ENCODE measurements at regions not wholly inside any gene's neighbourhood (a gene's known extent, or its start where the extent isn't known, plus 50 kb on each side); places are given as distances from the start of the nearest gene placed in this dataset.

DNA sequence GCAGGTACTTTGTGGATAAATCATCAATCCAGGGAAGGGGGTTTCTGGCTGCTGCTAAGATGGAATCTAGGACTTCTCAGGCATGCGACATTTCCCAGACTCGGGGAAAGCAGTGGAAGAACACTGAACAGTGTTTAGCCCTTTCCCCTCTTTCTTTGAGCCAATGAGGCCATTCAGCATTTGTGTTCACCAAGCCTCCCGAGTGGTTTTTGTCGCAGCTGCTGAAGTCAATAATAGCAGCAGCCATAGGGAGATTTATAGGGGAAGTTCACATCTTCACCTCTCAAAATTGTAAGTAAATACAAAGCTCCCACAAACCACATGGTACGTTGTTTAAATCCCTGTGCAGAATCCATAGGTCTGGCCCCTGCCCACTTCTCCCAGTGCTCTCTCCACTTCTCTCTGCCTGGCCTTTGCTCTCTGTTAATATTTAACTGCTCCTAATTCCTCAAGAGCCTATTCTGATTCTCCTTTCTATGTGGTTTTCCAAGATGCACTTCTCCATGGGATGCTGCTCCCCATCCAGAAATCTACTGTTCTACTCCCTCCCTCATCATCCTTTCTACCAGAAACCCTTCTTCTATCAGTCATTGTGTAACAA, 230.7 kb downstream of the SHQ1 start:
- no peak overlapping the region for H3K4me3 ChIP-seq
- no peaks in the 10 kb centered on the region for H3K36me3 ChIP-seq (replicated peaks; ENCODE audit: insufficient read depth, low read depth)
- no peak overlapping the region for H3K4me2 ChIP-seq
- no peaks in the 10 kb centered on the region for H3K9me2 ChIP-seq (replicated peaks; ENCODE audit: insufficient read depth)
- no peaks in the 10 kb centered on the region for H4K20me1 ChIP-seq (ENCODE audit: insufficient read depth, poor library complexity, severe bottlenecking)
- no peak overlapping the region for H2AFZ ChIP-seq
- TF ChIP-seq EZH2 (IDR thresholded peaks at IDR 0.05; ENCODE audit: borderline replicate concordance) (no peak), EZH2phosphoT487 (IDR thresholded peaks at IDR 0.05; ENCODE audit: low read depth, severe bottlenecking, unreplicated experiment) (no peak), CTCF (IDR thresholded peaks at IDR 0.05; ENCODE audit: poor library complexity) (no peak)
- peak overlapping the region; percentile 31 for H3K27ac ChIP-seq
- H3K4me1 ChIP-seq (ENCODE audit: insufficient read depth), result no peaks in the 10 kb centered on the region
- no peaks in the 10 kb centered on the region for H3K9me3 ChIP-seq (ENCODE audit: low read depth)
- no peaks in the 10 kb centered on the region for H3K27me3 ChIP-seq
- no peaks in the 10 kb centered on the region for H3K79me2 ChIP-seq
- DNase-seq (ENCODE audit: low spot score), result no peak
- 34% methylated on average over 5 of the region's 5 CpGs for WGBS (ENCODE audit: low lambda C conversion rate, missing lambda C conversion rate)

DNA sequence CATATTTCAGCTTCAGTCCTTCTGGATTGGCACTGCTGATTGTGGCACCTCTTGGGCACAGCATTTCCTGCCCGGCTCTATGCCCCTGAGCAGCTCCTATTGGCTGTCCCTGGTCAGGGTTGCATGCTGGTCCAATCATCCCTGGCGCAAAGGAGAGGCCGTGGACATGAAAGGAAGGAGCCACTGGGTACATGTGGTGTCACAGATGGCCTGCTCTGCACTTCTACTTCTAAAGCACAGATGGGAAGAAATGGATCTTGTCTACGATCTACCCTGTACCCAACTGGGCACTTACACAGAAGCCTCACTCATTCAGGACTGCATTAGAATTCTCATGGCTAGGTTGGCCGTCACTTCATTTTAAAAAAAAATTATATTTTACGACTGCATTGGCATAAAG, 232.5 kb downstream of the SHQ1 start:
- Histone ChIP-seq H3K36me3 (replicated peaks; ENCODE audit: insufficient read depth, low read depth) (no peaks in the 10 kb centered on the region), H3K4me3 (no peak overlapping the region), H3K4me2 (no peak overlapping the region), H3K27me3 (no peaks in the 10 kb centered on the region), H3K9me3 (ENCODE audit: low read depth) (no peaks in the 10 kb centered on the region), H3K9me2 (replicated peaks; ENCODE audit: insufficient read depth) (no peaks in the 10 kb centered on the region), H4K20me1 (ENCODE audit: insufficient read depth, poor library complexity, severe bottlenecking) (no peaks in the 10 kb centered on the region), H3K4me1 (ENCODE audit: insufficient read depth) (no peaks in the 10 kb centered on the region), H2AFZ (no peak overlapping the region), H3K79me2 (no peaks in the 10 kb centered on the region), H3K27ac (peak overlapping the region; percentile 10)
- WGBS (ENCODE audit: low lambda C conversion rate, missing lambda C conversion rate), result 94% methylated on average over 6 of the region's 6 CpGs
- no peak for DNase-seq (ENCODE audit: low spot score)
- no peak for TF ChIP-seq EZH2phosphoT487 (IDR thresholded peaks at IDR 0.05; ENCODE audit: low read depth, severe bottlenecking, unreplicated experiment)

DNA sequence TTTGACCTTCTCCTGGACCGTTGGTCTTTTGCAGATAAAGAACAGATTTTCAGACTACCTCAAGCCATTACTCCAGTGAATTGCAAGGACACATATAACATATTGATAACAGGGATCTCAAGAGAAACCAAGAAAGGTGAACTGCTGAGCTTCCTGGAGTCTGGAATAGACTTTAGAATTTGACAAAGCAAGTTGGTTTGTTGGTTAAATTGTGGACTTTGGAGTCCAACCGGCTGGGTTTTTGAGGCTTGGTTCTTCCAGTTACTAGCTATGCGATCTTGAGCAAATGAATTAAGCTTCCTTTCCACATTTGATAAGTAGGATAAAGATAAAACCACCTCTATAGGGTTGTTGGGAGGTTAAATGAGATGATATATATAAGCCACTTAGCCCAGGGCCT, 233.1 kb downstream of the SHQ1 start:
- H4K20me1 ChIP-seq (ENCODE audit: insufficient read depth, poor library complexity, severe bottlenecking), result no peaks in the 10 kb centered on the region
- no peak overlapping the region for H3K4me2 ChIP-seq
- no peaks in the 10 kb centered on the region for H3K4me1 ChIP-seq (ENCODE audit: insufficient read depth)
- H3K79me2 ChIP-seq, result no peaks in the 10 kb centered on the region
- peak overlapping the region; percentile 44 for H3K27ac ChIP-seq
- H3K36me3 ChIP-seq (replicated peaks; ENCODE audit: insufficient read depth, low read depth), result no peaks in the 10 kb centered on the region
- H3K9me3 ChIP-seq (ENCODE audit: low read depth), result no peaks in the 10 kb centered on the region
- H2AFZ ChIP-seq, result no peak overlapping the region
- no peaks in the 10 kb centered on the region for H3K27me3 ChIP-seq
- 44% methylated on average over 3 of the region's 3 CpGs for WGBS (ENCODE audit: low lambda C conversion rate, missing lambda C conversion rate)
- H3K9me2 ChIP-seq (replicated peaks; ENCODE audit: insufficient read depth), result no peaks in the 10 kb centered on the region
- DNase-seq (ENCODE audit: low spot score), result no peak
- TF ChIP-seq EZH2phosphoT487 (IDR thresholded peaks at IDR 0.05; ENCODE audit: low read depth, severe bottlenecking, unreplicated experiment) (no peak), CTCF (IDR thresholded peaks at IDR 0.05; ENCODE audit: poor library complexity) (no peak), EZH2 (IDR thresholded peaks at IDR 0.05; ENCODE audit: borderline replicate concordance) (no peak)
- no peak overlapping the region for H3K4me3 ChIP-seq

GRCh38 chr3:72614394-72615074, 233.7 kb downstream of the SHQ1 start:
- Histone ChIP-seq H3K9me3 (ENCODE audit: low read depth) (no peaks in the 10 kb centered on the region), H3K79me2 (no peaks in the 10 kb centered on the region), H2AFZ (no peak overlapping the region), H3K4me2 (no peak overlapping the region), H3K4me3 (no peak overlapping the region), H3K9me2 (replicated peaks; ENCODE audit: insufficient read depth) (no peaks in the 10 kb centered on the region), H3K27me3 (no peaks in the 10 kb centered on the region), H3K36me3 (replicated peaks; ENCODE audit: insufficient read depth, low read depth) (no peaks in the 10 kb centered on the region), H3K4me1 (ENCODE audit: insufficient read depth) (no peaks in the 10 kb centered on the region), H3K27ac (peak overlapping the region; percentile 44), H4K20me1 (ENCODE audit: insufficient read depth, poor library complexity, severe bottlenecking) (no peaks in the 10 kb centered on the region)
- 80% methylated on average over 5 of the region's 5 CpGs for WGBS (ENCODE audit: low lambda C conversion rate, missing lambda C conversion rate)
- TF ChIP-seq EZH2 (IDR thresholded peaks at IDR 0.05; ENCODE audit: borderline replicate concordance), result no peak
- TF ChIP-seq CTCF (IDR thresholded peaks at IDR 0.05; ENCODE audit: poor library complexity), result no peak
- no peak for TF ChIP-seq EZH2phosphoT487 (IDR thresholded peaks at IDR 0.05; ENCODE audit: low read depth, severe bottlenecking, unreplicated experiment)
- peak; percentile 24 for DNase-seq (ENCODE audit: low spot score)

Measured in hepatocyte (in vitro differentiated cells).